Tibial nerve (tissue), 3 donors: ENCODE measurements at regions not wholly inside any gene's neighbourhood (a gene's known extent, or its start where the extent isn't known, plus 50 kb on each side); places are given as distances from the start of the nearest gene placed in this dataset.

ENCODE experiments used
- POLR2A ChIP-seq, 2 donors: fragments of 450-650 bp; IDR thresholded peaks; one replicate each; pipeline ENCODE4 v1.6.1; 2017; ENCODE audit warnings: antibody characterized with exemption in 2 of 2, mild to moderate bottlenecking in 2 of 2, moderate library complexity in 2 of 2
- TF ChIP-seq, protein P1 (sequence below), 5 experiments: fragments of 200-600 bp in 3 of 5; fragments of 450-650 bp in 2 of 5; sonication (generic) in 3 of 5; IDR thresholded peaks; one replicate each; pipeline ENCODE4 v1.5.1; 2016 to 2019; ENCODE audit warnings: antibody characterized with exemption in 5 of 5, mild to moderate bottlenecking in 3 of 5, moderate library complexity in 2 of 5

DNA sequence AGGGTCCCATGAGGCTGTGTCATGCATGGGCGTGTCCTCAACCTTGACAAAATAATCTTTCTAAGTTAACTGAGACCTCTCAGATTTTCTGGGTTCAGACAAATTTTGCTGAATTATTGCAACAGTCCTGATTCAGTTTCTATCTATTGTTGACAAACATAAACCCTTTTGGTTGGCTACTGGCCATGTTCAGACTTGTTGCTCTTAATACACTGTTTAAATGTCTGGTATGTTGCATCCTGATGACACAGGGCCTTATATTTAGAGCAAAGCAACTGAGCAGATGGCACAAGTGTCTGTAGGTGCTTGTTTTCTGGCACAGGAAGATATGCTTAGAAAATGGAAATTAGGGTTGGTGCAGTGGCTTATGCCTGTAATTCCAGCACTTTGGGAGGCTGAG, 456.9 kb upstream of the USP9Y start:
- TF ChIP-seq, protein P1, sequence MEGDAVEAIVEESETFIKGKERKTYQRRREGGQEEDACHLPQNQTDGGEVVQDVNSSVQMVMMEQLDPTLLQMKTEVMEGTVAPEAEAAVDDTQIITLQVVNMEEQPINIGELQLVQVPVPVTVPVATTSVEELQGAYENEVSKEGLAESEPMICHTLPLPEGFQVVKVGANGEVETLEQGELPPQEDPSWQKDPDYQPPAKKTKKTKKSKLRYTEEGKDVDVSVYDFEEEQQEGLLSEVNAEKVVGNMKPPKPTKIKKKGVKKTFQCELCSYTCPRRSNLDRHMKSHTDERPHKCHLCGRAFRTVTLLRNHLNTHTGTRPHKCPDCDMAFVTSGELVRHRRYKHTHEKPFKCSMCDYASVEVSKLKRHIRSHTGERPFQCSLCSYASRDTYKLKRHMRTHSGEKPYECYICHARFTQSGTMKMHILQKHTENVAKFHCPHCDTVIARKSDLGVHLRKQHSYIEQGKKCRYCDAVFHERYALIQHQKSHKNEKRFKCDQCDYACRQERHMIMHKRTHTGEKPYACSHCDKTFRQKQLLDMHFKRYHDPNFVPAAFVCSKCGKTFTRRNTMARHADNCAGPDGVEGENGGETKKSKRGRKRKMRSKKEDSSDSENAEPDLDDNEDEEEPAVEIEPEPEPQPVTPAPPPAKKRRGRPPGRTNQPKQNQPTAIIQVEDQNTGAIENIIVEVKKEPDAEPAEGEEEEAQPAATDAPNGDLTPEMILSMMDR (IDR thresholded peaks at IDR 0.05): no peak
- TF ChIP-seq POLR2A (IDR thresholded peaks at IDR 0.05): no peak
